Smooth muscle cell (in vitro differentiated cells): ENCODE measurements at regions not wholly inside any gene's neighbourhood (a gene's known extent, or its start where the extent isn't known, plus 50 kb on each side); places are given as distances from the start of the nearest gene placed in this dataset.

Experiments
- DNase-seq: peaks from one replicate; lab custom pipeline; 2025; ENCODE audit not compliant: unreplicated experiment; lab: John Stamatoyannopoulos, UW
- H2AFZ ChIP-seq: fragments of 200-600 bp; sonication (generic); 2 replicates; pipeline ENCODE4 v1.6.0; 2016; ENCODE audit warnings: antibody characterized with exemption, low read depth, mild to moderate bottlenecking
- H3F3A ChIP-seq: fragments of 200-600 bp; sonication (generic); 2 replicates; pipeline ENCODE4 v1.6.0; 2017; ENCODE audit warnings: antibody characterized with exemption, low read depth
- H3K27ac ChIP-seq: fragments of 200-600 bp; sonication (generic); 2 replicates; pipeline ENCODE4 v1.5.1; 2016; ENCODE audit warnings: low read depth, mild to moderate bottlenecking
- H3K27me3 ChIP-seq: fragments of 200-600 bp; sonication (generic); 2 replicates; pipeline ENCODE4 v1.6.1; 2016; ENCODE audit warnings: low read depth, mild to moderate bottlenecking
- H3K36me3 ChIP-seq: fragments of 200-600 bp; sonication (generic); 2 replicates; pipeline ENCODE4 v1.5.1; 2016; ENCODE audit warnings: low read depth
- H3K4me1 ChIP-seq: fragments of 200-600 bp; sonication (generic); 2 replicates; pipeline ENCODE4 v1.5.1; 2016; ENCODE audit warnings: low read depth
- H3K4me2 ChIP-seq: fragments of 200-600 bp; sonication (generic); 2 replicates; pipeline ENCODE4 v1.6.0; 2016; ENCODE audit warnings: mild to moderate bottlenecking
- H3K4me3 ChIP-seq: fragments of 200-600 bp; sonication (generic); 2 replicates; pipeline ENCODE4 v1.5.1; 2016; ENCODE audit warnings: mild to moderate bottlenecking
- H3K79me2 ChIP-seq: fragments of 200-600 bp; sonication (generic); 2 replicates; pipeline ENCODE4 v1.6.0; 2016; ENCODE audit warnings: low read depth, mild to moderate bottlenecking
- H3K9ac ChIP-seq: fragments of 200-600 bp; sonication (generic); 2 replicates; pipeline ENCODE4 v1.6.0; 2016; ENCODE audit warnings: low read depth
- H3K9me3 ChIP-seq: fragments of 200-600 bp; sonication (generic); replicated peaks from 2 replicates; pipeline ENCODE4 v1.5.1; 2016; ENCODE audit warnings: low read depth
- H4K20me1 ChIP-seq: fragments of 200-600 bp; sonication (generic); 2 replicates; pipeline ENCODE4 v1.6.0; 2016; ENCODE audit warnings: low read depth
- WGBS: methylation state at CpG from one replicate; pipeline ENCODE4 v1.1.7; 2016; ENCODE audit warnings: low lambda C conversion rate; 5-methylcytosine and 5-hydroxymethylcytosine counted together
- TF ChIP-seq, protein P1 (sequence below): fragments of 200-600 bp; sonication (generic); IDR thresholded peaks from 2 replicates; pipeline ENCODE4 v1.5.1; 2017; ENCODE audit warnings: borderline replicate concordance, mild to moderate bottlenecking, antibody characterized with exemption; ENCODE audit not compliant: insufficient read depth, poor library complexity, severe bottlenecking

DNA sequence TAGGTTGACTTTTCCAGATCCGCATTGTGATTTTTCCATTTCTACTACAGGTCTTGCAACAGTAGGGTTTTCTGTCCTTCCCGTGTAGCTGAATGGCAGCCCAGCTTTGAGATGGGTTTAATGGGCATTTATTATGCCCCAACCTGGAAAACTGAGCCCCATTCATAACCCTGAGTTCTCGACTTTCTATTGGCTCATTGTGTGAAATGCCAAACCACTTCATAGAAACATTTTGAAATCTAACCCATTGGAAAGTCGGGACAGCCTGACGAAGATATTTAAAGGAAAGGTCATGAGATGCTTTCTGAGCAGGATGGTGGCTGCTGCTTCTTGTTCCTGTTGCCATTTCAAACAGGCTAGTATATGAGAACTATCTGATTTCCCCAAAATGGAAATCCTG is 203.5 kb downstream of the ZFP36L2 start:
- 96% methylated on average over 5 of the region's 5 CpGs for WGBS
- H3K4me3 ChIP-seq, result no peak overlapping the region
- no peak overlapping the region for H3K27ac ChIP-seq
- TF ChIP-seq, protein P1, sequence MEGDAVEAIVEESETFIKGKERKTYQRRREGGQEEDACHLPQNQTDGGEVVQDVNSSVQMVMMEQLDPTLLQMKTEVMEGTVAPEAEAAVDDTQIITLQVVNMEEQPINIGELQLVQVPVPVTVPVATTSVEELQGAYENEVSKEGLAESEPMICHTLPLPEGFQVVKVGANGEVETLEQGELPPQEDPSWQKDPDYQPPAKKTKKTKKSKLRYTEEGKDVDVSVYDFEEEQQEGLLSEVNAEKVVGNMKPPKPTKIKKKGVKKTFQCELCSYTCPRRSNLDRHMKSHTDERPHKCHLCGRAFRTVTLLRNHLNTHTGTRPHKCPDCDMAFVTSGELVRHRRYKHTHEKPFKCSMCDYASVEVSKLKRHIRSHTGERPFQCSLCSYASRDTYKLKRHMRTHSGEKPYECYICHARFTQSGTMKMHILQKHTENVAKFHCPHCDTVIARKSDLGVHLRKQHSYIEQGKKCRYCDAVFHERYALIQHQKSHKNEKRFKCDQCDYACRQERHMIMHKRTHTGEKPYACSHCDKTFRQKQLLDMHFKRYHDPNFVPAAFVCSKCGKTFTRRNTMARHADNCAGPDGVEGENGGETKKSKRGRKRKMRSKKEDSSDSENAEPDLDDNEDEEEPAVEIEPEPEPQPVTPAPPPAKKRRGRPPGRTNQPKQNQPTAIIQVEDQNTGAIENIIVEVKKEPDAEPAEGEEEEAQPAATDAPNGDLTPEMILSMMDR, result no peak
- H4K20me1 ChIP-seq, result no peaks in the 10 kb centered on the region
- peaks cover 8% of the 10 kb centered on the region for H3K9me3 ChIP-seq
- no peaks in the 10 kb centered on the region for H3K79me2 ChIP-seq
- DNase-seq, result no peak
- no peaks in the 10 kb centered on the region for H3K27me3 ChIP-seq
- H2AFZ ChIP-seq, result no peak overlapping the region
- H3K36me3 ChIP-seq, result no peaks in the 10 kb centered on the region
- no peak overlapping the region for H3K9ac ChIP-seq
- peaks cover 3% of the 10 kb centered on the region for H3K4me1 ChIP-seq
- no peak overlapping the region for H3K4me2 ChIP-seq
- H3F3A ChIP-seq, result no peaks in the 10 kb centered on the region

DNA sequence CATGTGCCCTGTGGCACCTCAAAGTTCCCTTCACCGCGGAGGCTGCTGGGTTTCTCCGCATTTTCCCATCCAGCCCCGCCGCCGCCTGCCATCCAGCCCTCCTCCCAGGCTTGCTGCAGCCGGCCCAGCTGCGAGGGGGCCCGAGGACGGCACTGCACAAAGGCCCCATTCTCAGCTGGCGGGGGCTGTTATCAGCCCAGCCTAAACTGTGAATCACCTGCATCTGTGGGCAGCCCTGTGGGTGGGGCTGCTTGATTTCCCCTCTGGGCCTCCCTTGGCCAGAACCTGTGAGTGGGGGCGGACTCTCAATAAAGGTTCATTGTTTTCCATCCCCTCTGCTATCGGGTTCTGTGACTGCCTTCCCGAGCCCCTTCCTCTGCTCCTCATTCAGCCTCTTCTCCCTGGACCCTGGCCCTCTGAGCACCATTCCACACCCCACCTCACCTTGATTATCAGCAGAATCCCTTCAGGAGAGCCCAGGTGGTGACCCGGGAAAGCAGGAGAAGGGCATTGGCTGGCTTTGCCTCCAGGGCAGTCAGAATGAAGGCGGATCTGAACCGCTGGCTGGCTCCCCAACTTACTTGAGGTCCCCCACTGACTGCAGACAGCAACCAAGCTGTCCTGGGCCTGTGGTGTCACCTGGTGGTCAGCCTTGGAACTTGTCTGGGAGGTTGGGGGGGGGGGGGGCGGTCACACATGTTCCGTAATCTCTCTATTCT is 204.5 kb downstream of the ZFP36L2 start:
- Histone ChIP-seq H3K27me3 (no peaks in the 10 kb centered on the region), H3K4me1 (peaks cover 3% of the 10 kb centered on the region), H3F3A (no peaks in the 10 kb centered on the region), H3K36me3 (no peaks in the 10 kb centered on the region), H3K27ac (no peak overlapping the region), H4K20me1 (no peaks in the 10 kb centered on the region), H2AFZ (no peak overlapping the region), H3K4me3 (no peak overlapping the region), H3K9ac (no peak overlapping the region), H3K79me2 (no peaks in the 10 kb centered on the region), H3K4me2 (no peak overlapping the region), H3K9me3 (peaks cover 8% of the 10 kb centered on the region)
- TF ChIP-seq, protein P1, result peak; percentile 25
- no peak for DNase-seq
- 85% methylated on average over 19 of the region's 19 CpGs for WGBS

DNA sequence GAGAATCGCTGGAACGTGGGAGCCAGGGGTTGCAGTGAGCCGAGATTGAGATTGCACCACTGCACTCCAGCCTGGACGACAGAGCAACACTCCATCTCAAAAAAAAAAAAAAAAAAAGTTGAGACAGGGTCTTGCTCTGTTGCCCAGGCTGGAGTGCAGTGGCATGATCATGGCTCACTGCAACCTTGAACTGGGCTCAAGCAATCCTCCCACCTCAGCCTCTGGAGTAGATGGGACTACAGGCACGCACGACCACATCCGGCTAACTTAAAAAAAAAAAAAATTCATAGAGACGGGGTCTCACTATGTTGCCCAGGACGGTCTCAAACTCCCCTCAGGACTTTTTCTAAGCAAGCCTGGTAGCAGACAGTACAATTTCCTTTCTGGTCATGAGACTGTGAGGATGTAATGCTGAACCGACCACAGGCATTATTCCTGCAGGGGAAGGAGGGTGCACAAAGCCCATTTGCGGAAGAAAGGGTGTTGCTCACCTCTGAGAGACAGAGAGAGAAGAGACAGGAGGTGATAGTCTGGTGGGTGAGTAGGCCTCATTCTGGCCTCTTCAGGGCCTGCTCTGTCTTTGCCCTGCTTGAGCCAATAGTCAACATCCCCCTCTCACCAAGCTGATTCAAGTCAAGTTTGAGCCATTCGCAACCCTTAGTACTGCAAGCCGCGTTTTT is 205.3 kb downstream of the ZFP36L2 start:
- Histone ChIP-seq H3K4me2 (no peak overlapping the region), H3K36me3 (no peaks in the 10 kb centered on the region), H3K79me2 (no peaks in the 10 kb centered on the region), H3K4me1 (peaks cover 3% of the 10 kb centered on the region), H3K27me3 (no peaks in the 10 kb centered on the region), H3K9me3 (peaks cover 8% of the 10 kb centered on the region), H3K4me3 (no peak overlapping the region), H4K20me1 (no peaks in the 10 kb centered on the region), H3K9ac (no peak overlapping the region), H2AFZ (no peak overlapping the region), H3K27ac (no peak overlapping the region), H3F3A (no peaks in the 10 kb centered on the region)
- DNase-seq, result no peak
- WGBS, result 94% methylated on average over 14 of the region's 14 CpGs
- TF ChIP-seq, protein P1, result no peak
